Limb (tissue), 2 donors: ENCODE measurements at regions not wholly inside any gene's neighbourhood (a gene's known extent, or its start where the extent isn't known, plus 50 kb on each side); places are given as distances from the start of the nearest gene placed in this dataset.
"Not testable (repeated sequence)": the region's sequence is repeated elsewhere in the genome, so short reads cannot be mapped to it uniquely, and the experiment has no call there.

ENCODE experiments used
- DNase-seq, 2 donors: peaks; one replicate each; pipeline ENCODE4 v3.0.0-alpha.2; 2016; ENCODE audit errors: extremely low spot score in 2 of 2

DNA sequence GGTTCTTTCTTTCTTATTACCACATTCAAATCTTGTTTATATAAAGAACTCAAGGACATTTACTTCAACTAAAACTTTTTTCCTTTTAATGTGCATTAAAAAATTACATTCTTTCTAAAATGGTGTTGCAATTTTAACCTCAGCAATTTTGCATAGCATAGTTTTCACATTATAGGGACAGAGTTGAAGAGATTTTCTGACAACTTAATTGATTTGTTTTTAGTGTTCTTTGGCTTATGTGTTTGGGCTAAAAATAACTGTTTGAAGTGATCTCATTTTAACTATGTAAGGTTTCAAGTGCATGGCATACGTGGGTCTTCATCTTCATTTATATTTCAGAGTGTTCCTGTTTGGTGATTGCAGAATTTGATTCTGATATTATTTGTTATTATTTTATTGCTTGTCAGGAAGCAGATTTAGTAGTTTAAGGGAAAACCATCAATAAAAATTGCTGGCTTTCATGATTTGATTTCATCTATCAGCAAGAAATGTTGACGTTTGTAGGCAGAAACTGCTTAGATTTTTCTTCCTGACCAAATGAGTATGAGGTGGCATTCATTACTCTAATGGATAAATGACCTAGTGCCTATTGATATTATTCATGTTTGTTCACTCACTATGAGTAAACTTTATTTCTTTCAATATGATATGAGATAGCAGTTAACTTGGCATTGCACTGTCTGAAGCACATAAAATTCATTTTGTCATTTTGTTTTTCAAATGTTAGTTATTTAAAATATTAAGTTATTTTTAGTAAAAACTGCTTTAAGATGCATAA is 398.4 kb downstream of the NUP35 start:
- DNase-seq: no peak

GRCh38 chr2:183530333-183530901 is 406.2 kb downstream of the NUP35 start:
- DNase-seq: no peak

GRCh38 chr2:183532514-183532913 is 408.3 kb downstream of the NUP35 start:
- no peak for DNase-seq

GRCh38 chr2:183533021-183533420 is 408.8 kb downstream of the NUP35 start:
- no peak for DNase-seq

GRCh38 chr2:183536290-183536689 is 412.0 kb downstream of the NUP35 start:
- no peak for DNase-seq

- DNase-seq: no peak
These were observed 412.5 kb downstream of the NUP35 start for GRCh38 chr2:183536714-183537113.

DNA sequence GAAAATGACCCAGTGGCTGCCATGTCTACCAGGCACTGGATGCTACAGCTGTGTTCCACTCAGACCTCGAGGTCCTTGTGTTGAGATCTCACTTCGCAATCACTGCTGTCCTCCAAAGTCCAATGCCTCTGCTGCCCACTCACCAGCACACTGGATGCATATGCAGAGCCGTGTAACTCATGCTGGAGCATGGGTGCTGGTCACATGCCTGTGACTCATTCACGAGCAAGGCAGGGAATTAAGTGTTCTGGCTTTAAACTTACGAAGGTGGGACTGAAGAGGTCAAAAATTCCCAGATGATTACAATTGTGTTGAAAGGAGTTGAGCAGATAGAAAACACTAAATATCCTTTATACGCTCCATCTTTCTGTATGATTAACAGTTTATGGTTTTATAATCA is 417.5 kb downstream of the NUP35 start:
- no peak for DNase-seq

GRCh38 chr2:183542606-183543005 is 418.4 kb downstream of the NUP35 start:
- DNase-seq: no peak

DNA sequence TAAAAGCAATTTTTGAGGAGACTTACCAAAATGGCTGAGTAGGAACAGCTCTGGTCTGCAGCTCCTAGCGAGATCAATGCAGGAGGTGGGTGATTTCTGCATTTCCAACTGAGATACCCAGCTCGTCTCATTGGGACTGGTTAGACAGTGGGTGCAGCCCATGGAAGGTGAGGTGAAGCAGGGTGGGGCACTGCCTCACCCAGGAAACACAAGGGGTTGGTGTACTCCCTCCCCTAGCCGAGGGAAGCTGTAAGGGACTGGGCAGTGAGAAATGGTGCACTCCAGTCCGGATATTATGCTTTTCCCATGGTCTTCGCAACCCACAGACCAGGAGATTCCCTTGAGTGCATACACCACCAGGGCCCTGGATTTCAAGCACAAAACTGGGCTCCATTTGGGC is 419.0 kb downstream of the NUP35 start:
- DNase-seq: no peak

- no peak for DNase-seq
These were observed 419.5 kb downstream of the NUP35 start for GRCh38 chr2:183543731-183544130.

GRCh38 chr2:183546560-183547350 is 422.5 kb downstream of the NUP35 start:
- not testable (repeated sequence) for DNase-seq

DNA sequence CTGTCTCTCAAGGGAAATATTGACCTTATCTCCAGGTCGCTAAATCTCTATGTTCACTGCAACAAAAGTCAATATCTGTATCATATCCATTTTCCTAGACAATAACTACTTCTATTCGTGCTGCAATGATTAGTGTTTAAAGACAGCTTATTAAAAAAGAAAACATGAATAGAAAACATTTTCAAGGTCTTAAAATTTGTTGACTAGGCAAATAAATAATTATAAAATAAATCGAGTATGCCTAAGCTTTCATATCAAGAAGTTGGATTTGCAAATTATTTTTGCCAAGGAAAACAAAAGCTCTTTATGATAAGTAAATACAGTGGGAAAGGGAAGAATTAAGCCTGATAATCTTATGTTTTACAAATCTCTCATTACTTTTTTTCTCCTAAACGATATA is 428.5 kb downstream of the NUP35 start:
- DNase-seq: no peak

GRCh38 chr2:183564726-183565125 is 440.5 kb downstream of the NUP35 start:
- no peak for DNase-seq

DNA sequence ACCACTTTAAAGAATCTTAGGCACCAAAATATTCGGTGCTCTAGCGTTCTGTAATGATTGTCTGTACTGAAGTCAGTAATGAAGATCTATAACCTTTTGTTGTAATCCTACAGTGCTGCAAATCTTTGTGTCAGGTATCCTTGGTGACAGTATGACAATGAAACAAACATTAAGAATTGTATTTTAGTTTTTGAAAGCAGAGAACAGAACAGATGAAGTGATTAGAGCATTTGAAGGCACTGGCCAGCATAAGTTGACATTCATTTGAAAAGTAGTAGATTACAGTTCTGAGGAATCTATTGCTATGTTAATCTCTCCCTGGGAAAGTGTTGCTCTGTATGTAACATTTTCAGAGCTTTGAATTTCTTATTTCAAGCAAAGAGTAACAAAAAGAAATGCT is 451.2 kb downstream of the NUP35 start:
- no peak for DNase-seq

DNA sequence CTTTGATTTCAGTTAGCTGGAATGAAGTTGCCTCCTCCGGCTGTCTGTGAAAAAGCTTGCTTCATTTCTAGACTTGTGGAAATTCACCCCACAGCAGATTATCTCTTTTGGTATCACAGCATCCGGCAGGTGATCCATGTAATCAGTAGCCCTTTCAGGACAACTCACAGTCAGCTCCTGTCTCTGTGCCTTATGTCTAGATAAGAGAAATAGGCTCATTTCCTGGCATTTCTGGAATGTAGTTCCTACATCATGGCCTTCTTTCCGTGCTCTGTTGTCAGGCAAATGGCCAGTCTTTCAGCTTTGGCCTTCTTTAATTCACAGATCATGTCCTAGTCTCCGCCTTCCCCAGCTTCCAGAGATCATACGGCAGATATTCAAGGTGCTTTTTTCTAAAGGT is 455.4 kb downstream of the NUP35 start:
- no peak for DNase-seq

- DNase-seq: no peak
These were observed 468.0 kb downstream of the NUP35 start for GRCh38 chr2:183592271-183592670.

DNA sequence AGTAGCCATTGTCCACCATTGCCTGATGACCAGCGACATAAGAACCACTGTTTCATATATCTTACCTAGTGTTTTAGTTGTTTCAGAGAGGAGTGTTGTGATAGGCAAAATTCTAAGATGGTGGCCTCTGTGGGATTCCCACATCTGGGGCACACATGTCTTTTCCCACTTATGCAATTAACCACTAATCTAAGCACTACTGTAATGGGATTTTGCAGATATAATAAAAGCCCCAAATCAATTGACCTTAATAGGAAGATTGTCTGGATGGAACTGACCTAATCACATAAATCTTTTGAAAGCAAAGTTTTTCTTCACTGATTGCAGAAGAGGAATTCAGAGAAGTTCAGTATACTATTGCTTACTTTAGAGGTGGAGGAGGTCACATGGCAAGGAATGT is 469.9 kb downstream of the NUP35 start:
- DNase-seq: no peak

GRCh38 chr2:183597841-183598240 is 473.6 kb downstream of the NUP35 start:
- DNase-seq: no peak

- no peak for DNase-seq
These were observed 479.8 kb downstream of the NUP35 start for GRCh38 chr2:183604065-183604464.

DNA sequence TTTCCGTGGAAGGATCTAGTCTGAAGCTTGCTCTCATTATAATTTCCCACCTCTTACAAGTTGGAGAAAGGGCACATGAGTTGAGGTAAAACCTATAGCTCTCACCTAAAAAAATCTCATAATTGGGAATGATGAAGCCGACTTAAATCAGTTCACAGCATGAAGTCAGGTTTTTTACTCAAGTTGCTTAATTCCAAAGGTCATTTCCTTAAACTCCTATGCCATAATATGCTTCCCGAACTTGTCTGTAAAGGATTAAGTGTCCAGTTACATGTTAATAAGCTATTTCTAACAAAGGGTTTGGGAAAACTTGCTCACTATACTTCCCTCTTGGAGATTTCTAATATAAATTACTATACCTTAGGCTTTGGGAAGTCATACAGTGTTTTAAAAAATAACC is 481.2 kb downstream of the NUP35 start:
- DNase-seq: no peak

GRCh38 chr2:183606022-183606717 is 481.9 kb downstream of the NUP35 start:
- DNase-seq: no peak

GRCh38 chr2:183606718-183607085 is 482.5 kb downstream of the NUP35 start:
- no peak for DNase-seq
